HG03439 (cell line): ENCODE measurements at regions not wholly inside any gene's neighbourhood (a gene's known extent, or its start where the extent isn't known, plus 50 kb on each side); places are given as distances from the start of the nearest gene placed in this dataset.

Experiments
- ATAC-seq: cut with Tn5 transposase; IDR thresholded peaks from one replicate; pipeline ENCODE4 v1.9.1; 2021; ENCODE audit warnings: mild to moderate bottlenecking, moderate library complexity; ENCODE audit not compliant: unreplicated experiment

DNA sequence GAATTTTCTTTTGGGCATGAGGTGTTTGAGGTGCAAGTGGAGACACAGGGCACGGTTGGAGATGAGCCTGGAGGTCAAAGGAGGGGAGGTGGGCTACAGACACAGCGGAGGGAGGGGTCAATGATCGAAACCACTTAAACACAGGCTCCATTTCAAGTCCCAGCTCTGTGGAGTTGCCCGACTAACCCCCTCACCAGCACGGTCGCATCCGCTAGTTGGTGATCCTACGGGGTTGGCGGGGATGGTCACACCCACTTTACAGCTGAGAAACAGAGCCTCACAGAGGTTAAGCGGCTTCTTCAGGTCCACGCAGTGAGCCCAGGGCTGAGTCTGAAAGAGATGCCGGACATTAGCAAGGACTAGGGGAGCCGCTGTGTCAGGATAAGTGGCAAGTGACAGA is 60.1 kb upstream of the RUNX3 start:
- ATAC-seq: no peak

DNA sequence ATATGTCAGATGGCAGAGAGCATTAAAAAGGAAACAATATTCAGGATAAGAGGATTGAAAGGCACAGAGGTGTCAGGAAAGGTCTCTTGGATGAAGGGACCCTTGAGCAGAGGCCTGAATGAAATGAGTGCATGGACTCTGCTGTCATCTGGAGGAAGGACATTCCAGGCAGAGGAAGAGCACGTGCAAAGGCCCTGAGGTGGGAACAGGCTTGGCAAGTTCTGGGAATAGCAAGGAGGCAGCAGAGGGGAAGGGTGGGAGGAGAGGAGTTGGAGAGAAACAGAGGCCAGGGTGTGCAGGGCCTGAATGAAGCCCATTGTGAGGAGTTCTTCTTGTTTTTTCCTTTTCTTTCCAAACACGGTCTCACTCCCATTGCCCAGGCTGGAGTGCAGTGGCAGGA is 59.0 kb upstream of the RUNX3 start:
- no peak for ATAC-seq

DNA sequence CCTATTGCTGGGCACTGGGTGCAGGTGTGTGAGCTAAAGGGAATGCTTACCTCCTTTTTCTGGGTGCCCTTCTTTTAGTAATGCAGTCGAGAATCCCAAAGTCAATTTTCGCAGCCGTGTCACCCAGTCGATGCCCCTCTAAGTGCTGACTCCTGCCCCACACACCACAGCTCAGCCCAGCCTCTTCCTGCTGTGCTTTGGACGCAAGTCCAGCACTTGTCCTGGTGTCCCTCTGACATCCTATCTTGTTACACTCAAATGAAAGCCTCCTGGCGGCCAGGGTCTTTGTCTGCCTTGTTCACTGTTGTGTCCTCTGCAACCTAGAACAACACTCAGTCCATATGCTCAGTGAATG is 58.5 kb upstream of the RUNX3 start:
- no peak for ATAC-seq

DNA sequence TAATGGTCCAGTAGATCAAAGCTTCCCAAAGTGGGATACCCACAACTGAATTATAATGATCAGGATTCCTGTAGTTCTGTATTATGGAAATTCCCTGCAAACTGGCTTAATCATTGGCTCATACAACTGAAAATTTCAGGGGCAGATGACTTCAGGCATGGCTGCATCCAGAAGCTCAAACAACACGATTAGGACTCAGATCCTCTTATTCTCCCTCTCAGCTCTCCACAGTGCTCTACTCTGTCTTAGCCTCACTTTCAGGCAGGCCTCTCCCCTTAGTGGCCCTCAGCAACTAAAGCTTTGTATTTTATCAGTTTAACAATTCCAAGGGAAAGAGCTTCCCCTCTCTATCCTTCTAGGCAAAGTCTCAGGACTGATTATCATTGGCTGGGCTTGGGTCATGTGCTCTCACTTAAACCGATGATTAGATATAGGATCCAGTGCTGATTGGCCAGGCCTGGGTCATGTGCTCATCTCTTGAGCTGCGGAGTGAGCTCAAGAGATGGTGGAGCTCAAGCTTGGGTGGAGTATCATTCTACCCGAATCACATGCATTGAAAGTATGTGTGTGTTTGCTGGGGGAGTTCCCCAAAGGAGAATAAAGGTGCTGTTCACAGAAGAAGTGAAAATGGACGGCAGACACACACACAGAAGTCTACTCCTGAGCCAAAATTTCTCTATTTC is 57.9 kb upstream of the RUNX3 start:
- ATAC-seq: no peak

DNA sequence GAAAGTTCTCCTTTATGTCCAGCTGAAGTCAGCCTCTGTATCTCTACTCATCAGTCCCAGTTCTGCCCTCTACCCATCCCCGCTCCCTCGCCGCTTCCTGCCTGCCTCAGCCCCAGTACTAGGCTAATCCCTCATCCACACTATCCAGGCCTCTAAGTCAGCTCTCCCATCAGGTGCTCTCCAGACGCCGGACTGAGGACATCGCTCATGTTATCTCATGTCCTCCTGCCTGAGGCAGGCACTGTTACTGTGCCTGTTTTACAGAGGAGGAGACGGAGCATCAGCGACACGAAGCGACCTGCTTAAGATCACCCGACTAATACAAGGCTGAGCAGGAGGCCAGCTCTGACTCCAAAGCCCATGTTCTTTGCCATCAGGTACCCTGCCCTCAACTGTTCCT is 57.3 kb upstream of the RUNX3 start:
- no peak for ATAC-seq

DNA sequence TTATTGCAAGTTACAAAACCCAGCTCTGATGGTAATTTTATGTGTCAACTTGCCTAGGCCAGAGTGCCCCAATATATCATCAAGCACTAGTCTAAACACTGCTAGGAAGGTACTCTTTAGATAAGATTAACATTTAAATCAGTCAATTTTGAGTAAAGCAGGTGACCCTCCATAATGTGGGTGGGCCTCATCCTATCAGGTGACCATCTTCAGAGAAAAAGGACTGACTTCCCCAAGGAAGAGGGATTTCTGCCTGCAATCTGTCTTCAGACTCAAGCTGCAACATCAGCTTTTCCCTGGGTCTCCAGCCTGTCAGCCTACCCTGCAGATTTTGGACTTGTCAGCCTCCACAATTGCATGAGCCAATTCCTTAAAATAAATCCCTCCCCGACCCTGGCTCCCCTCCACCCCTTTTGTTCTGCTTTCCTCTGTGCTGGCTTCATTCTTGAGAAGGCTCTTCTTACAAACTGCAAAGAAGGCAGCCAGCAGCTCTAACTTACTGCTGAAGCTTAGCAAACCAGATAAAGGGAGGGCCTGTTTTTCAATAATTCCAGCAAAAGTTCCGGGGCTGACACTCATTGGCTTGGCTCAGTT is 56.4 kb upstream of the RUNX3 start:
- ATAC-seq: no peak

DNA sequence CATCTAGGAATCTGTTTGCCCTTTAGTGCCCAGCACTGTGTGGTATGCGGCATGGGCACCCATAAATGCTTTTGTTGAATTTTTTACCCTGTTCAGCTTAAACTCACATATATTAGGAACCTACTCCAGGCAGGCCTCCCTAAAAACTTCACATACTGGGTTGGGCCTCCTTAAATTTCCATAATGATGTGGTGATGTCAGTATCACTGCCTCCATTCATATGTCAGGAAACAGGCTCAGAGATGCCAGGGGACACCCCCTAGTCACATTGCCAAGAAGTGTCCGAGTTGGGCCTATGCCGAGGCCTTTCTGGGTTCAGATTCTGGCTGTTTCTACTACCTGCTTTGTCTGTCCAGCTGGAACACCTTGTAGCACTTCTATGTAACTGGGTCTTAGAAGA is 55.7 kb upstream of the RUNX3 start:
- no peak for ATAC-seq

DNA sequence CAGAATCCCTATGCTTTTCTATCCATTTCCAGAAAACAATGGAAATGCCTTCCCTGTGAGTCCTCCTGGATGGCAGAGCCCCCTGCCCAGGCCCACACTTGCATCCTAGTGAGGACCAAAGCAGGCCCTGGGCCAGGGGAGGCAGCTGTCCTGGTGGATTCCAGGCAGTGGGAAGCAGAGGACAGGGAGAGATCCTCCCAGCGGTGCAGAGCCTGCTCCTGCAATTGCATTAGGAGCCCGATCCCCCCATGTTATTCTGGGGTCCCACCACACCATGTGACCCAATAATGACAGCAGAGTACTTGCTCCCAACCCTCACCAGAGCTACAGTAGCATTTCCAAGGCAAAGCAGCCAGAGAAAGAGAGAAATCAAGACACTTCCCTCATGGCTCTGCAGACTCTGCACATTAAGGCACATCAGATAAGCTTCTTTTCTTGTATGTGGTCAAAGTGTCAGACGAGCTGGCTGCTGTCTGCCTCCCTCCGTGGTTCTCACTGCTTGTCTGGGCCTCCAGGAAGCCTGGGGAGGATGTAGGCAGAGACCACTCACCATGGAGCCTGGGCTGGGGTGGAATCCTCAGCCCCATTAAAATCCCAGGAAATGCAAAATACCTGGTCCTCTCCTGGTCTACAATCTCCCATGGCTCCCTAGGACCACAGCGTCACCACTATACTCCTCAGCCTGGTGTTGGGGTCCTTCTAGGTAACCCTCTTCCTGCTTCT is 54.9 kb upstream of the RUNX3 start:
- no peak for ATAC-seq

DNA sequence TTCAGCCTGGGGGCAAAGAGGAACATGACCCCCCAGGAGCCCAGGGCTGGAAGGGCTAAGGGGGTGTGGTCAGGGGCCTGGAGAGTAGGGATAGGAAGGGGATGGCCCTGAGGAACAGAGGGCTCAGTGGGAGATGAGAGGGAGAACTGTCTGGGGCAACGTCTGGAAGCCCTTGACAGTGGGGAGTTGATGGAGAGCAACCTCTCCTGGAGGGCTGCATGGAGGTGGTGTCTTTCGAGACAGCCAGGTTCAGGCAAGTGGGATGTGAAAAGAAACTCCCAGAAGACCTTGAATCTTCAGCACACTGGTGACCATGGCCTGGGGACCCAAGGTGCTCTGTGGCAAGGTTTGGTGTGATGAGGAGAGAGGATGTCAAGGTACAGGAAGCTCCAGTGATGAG is 54.2 kb upstream of the RUNX3 start:
- no peak for ATAC-seq

DNA sequence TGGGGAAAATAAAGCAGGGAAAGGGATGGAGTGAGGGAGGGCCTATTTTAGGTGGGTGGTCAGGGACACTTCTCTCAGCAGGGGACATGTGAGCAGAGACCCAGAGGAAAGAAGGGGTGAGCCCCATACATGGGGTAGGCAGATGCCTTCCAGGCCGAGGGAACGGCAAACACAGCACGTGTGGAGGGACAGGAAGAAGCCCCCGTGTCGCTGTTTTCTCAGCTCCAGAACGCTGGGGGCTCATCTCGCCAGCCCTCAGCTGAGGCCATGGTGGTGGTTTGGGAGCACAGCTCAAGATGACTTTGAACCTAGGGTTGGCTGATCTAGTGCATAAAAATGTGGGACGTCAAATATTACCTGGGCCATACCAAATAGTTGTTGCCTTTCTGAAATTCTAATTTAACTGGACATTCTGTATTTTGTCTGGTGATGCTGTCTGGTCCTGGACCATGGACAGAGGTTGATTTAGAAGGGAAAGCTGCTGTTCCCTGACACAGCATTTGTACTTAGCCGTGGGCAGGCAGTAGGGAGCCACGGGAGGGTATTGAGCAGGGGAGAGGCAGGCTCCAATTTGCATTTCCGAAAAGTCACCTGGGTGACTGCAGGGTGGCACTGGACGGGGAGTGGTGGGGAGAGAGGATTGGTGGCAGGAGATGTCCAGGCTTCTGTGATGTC is 53.1 kb upstream of the RUNX3 start:
- no peak for ATAC-seq

DNA sequence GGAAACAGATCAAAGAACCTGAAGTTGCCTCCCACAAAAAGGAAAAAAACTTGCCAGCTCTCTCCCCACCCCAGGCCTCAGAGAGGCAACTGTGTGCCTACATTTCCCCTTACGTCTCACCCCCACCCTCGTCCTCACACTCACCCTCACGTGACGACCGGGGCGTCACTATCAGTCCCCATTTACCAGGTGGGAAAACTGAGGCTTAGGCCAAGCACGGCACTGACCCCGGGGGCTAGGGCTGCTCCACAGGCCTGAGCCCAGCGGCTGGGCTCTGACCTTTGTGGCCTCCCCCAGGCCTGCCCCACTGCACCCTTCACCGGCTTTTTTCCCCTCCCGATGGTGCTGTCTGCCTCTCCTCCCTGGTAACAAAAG is 51.5 kb upstream of the RUNX3 start:
- ATAC-seq: no peak

DNA sequence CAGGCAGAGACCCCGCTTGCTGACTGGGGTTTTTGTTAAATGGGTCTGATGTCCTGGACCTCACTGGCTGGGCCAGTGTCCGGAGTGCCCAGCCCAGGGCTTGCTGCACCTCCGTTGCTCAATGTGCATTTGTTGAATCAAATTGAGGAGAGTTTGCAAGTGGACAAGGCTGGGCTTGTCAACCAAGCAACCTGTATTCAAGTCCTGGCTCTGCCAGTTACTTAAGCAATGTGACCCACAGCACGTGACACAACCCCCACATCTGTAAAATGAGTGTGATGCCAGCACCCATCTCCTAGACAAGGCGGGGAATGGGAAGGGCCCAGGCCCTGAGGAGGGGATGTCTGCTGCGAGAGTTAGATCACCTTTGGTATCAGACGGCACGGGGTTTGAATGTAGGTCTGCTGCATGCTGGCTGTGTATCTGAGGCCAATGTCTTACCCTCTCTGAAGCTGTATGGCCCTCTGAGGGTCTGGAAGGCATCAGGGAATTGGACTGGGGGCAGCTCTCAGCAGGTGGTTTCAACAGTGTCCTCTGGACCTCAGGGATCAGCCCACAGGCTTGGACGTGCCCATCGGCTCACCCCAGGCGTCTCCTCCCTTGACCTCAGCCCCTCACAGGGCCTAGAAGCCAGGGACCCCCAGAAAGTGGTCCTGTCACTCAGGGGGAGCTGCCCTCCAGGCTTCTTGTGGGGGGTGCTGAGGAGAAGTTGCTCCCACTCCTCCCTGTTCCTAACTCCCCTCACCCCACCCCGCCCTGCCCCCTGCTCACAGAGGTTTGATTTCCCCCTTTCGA is 51.0 kb upstream of the RUNX3 start:
- no peak for ATAC-seq
